Gastroesophageal sphincter (tissue), 4 donors: ENCODE measurements at regions not wholly inside any gene's neighbourhood (a gene's known extent, or its start where the extent isn't known, plus 50 kb on each side); places are given as distances from the start of the nearest gene placed in this dataset.

Source experiments
- ATAC-seq: fragments of 150-250 bp; one replicate; pipeline ENCODE4 v1.9.1; 2016; ENCODE audit warnings: mild to moderate bottlenecking, moderate library complexity
- H3K27ac ChIP-seq, 4 donors: fragments of 200-600 bp; sonication (generic) in 3 of 4; 1 replicate in 3 of 4; 2 replicates in 1 of 4; pipeline ENCODE4 v1.5.1; 2016 to 2019
- H3K27me3 ChIP-seq: fragments of 200-600 bp; sonication (generic); one replicate; pipeline ENCODE4 v1.5.1; 2019
- H3K36me3 ChIP-seq, 2 donors: fragments of 200-600 bp; sonication (generic); one replicate each; pipeline ENCODE4 v1.5.1; 2019; ENCODE audit warnings: control low read depth in 1 of 2
- H3K4me1 ChIP-seq, 3 donors: fragments of 200-600 bp; sonication (generic); 1 replicate in 2 of 3; 2 replicates in 1 of 3; pipeline ENCODE4 v1.5.1; 2016 to 2019; ENCODE audit warnings: control low read depth in 2 of 3
- H3K4me3 ChIP-seq, 2 donors: fragments of 200-600 bp; sonication (generic); one replicate each; pipeline ENCODE4 v1.5.1; 2019; ENCODE audit warnings: mild to moderate bottlenecking in 1 of 2, moderate library complexity in 1 of 2
- H3K9me3 ChIP-seq, 3 donors: fragments of 200-600 bp; sonication (generic); one replicate each; pipeline ENCODE4 v1.5.1; 2017 to 2019; ENCODE audit warnings: control low read depth in 2 of 3
- EP300 ChIP-seq: sonication (generic); formaldehyde crosslinking; IDR thresholded peaks from one replicate; pipeline ENCODE4 v1.6.1; 2017; ENCODE audit warnings: antibody characterized with exemption, mild to moderate bottlenecking
- POLR2A ChIP-seq, 2 donors: fragments of 450-650 bp; IDR thresholded peaks; one replicate each; pipeline ENCODE4 v1.6.1; 2017; ENCODE audit warnings: antibody characterized with exemption in 2 of 2, mild to moderate bottlenecking in 2 of 2, moderate library complexity in 1 of 2
- POLR2AphosphoS5 ChIP-seq: sonication (generic); formaldehyde crosslinking; IDR thresholded peaks from one replicate; pipeline ENCODE4 v1.6.1; 2017; ENCODE audit warnings: antibody characterized with exemption
- WGBS, 2 donors: methylation state at CpG; one replicate each; pipeline ENCODE4 v1.1.5; 2018; ENCODE audit warnings: low coverage in 1 of 2; 5-methylcytosine and 5-hydroxymethylcytosine counted together
- TF ChIP-seq, protein P1 (sequence below), 4 experiments: fragments of 200-600 bp in 2 of 4; fragments of 450-650 bp in 2 of 4; sonication (generic) in 1 of 4; IDR thresholded peaks; one replicate each; pipeline ENCODE4 v1.5.1; 2017 to 2019; ENCODE audit warnings: antibody characterized with exemption in 4 of 4, mild to moderate bottlenecking in 2 of 4, moderate library complexity in 2 of 4

DNA sequence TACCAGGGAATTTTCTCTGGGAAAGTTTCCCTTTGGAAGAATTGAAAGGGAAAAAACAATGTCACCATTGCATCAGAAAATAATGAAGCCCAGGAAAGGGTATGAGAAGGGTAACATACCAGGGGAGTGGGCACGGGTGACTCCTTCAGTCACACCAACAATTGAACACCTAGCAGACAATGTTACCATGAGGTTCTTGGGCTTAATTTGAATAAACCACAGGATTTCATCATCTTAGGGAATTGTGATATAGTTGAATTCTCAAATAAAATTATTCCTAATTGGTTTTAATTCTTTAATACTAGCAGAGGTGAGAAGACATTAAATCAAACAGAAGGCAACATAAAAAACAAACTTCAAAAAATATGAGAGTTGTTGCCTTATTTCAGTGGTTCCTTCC lies 73.7 kb upstream of the RREB1 start:
- H3K27ac ChIP-seq, result no peak overlapping the region
- H3K4me3 ChIP-seq, result no peak overlapping the region
- peaks cover 7% of the 10 kb centered on the region for H3K27me3 ChIP-seq
- no peaks in the 10 kb centered on the region for H3K36me3 ChIP-seq
- no peaks in the 10 kb centered on the region for H3K9me3 ChIP-seq
- WGBS, 2 donors, result 85% methylated on average over 1 of the region's 1 CpG; no CpG with 5 or more reads in 1 of the 2 donors
- H3K4me1 ChIP-seq, result no peaks in the 10 kb centered on the region
- ATAC-seq, result no peak
- TF ChIP-seq POLR2AphosphoS5 (no peak), EP300 (no peak), POLR2A (IDR thresholded peaks at IDR 0.05) (no peak)
- TF ChIP-seq, protein P1, sequence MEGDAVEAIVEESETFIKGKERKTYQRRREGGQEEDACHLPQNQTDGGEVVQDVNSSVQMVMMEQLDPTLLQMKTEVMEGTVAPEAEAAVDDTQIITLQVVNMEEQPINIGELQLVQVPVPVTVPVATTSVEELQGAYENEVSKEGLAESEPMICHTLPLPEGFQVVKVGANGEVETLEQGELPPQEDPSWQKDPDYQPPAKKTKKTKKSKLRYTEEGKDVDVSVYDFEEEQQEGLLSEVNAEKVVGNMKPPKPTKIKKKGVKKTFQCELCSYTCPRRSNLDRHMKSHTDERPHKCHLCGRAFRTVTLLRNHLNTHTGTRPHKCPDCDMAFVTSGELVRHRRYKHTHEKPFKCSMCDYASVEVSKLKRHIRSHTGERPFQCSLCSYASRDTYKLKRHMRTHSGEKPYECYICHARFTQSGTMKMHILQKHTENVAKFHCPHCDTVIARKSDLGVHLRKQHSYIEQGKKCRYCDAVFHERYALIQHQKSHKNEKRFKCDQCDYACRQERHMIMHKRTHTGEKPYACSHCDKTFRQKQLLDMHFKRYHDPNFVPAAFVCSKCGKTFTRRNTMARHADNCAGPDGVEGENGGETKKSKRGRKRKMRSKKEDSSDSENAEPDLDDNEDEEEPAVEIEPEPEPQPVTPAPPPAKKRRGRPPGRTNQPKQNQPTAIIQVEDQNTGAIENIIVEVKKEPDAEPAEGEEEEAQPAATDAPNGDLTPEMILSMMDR (IDR thresholded peaks at IDR 0.05), result no peak

DNA sequence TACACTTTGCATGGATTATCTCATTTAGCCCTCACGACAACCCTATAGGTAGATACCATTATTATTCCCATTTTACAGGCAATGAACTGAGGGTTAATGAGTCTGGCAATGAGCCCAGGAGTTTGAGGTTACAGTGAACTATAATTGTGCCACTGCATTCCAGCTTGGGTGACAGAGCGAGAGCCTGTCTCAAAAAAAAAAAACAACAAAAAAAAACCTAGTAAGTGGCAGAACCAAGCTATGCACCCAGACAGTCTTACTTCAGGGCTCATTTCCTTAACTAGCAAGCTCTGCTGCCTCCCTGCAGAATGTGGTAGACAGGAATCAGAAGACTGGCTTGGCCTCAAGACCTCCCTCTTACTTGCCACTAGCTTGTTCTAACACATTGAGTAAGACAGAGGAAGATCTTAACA lies 71.9 kb upstream of the RREB1 start:
- ATAC-seq, result no peak
- Histone ChIP-seq H3K27me3 (peaks cover 7% of the 10 kb centered on the region), H3K9me3 (no peaks in the 10 kb centered on the region), H3K27ac (no peak overlapping the region), H3K4me3 (no peak overlapping the region), H3K4me1 (no peaks in the 10 kb centered on the region), H3K36me3 (no peaks in the 10 kb centered on the region)
- TF ChIP-seq POLR2AphosphoS5 (no peak), EP300 (no peak), POLR2A (IDR thresholded peaks at IDR 0.05) (no peak)
- WGBS, 2 donors, result 77 to 90% methylated on average over 1 to 2 of the region's 2 CpGs

- Histone ChIP-seq H3K4me1 (no peaks in the 10 kb centered on the region), H3K4me3 (no peak overlapping the region), H3K27me3 (no peaks in the 10 kb centered on the region), H3K27ac (no peak overlapping the region), H3K36me3 (no peaks in the 10 kb centered on the region), H3K9me3 (no peaks in the 10 kb centered on the region)
- ATAC-seq, result no peak
- WGBS, 2 donors, result 44 to 94% methylated on average over 2 of the region's 3 CpGs
- TF ChIP-seq POLR2A (IDR thresholded peaks at IDR 0.05), result no peak
- TF ChIP-seq, protein P1 (IDR thresholded peaks at IDR 0.05), result no peak
These were observed 66.2 kb upstream of the RREB1 start for GRCh38 chr6:7041511-7042026.

GRCh38 chr6:7042056-7042653 lies 65.6 kb upstream of the RREB1 start:
- ATAC-seq, result no peak
- Histone ChIP-seq H3K27ac (no peak overlapping the region), H3K4me1 (no peaks in the 10 kb centered on the region)

DNA sequence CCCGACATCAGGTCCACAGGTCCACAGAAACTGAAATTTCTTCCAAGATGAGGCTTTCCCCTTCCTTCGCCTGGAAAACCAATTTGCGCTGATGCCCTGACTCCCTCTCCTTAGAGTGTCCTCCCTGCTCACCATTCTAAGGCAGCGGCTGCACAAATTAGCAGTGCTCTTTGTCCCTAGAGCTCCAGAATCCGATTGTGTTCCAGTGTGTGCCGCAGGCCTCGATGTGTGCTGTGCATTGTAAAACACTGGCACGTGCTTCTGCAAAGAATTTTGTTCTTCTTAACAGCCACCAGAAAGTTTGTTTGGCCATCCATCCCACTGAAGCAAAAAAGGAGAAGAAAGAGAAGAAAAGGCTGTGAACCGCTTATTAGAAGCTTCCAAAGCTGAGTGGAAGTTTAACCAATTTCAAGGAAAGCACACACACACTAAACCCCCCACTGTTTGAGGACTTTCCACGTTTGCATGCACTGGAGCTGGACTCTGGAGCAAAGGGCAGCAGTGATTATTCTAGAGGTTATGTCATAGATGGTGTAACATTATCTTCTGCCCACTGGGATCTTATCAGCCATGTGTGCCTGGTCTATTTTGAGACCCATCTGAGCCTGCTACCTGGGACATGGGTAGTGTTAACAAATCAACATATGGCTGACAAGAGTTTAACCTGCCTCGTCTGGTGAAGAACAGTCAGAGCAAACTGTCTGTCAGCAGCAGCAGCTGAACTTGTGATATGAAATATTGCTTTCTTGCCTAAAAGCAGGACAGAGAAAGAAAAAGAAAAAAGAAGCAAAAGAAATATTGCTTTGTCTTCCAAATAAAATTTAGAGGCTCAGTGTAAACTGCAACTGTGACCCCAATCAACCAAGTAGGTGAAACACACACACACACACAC lies 64.9 kb upstream of the RREB1 start:
- no peak overlapping the region for H3K27ac ChIP-seq
- no peak overlapping the region for H3K4me3 ChIP-seq
- no peaks in the 10 kb centered on the region for H3K36me3 ChIP-seq
- WGBS, 2 donors, result 72 to 91% methylated on average over 8 to 11 of the region's 11 CpGs
- no peak for TF ChIP-seq POLR2AphosphoS5
- TF ChIP-seq, protein P1 (IDR thresholded peaks at IDR 0.05), result no peak
- no peak for TF ChIP-seq EP300
- TF ChIP-seq POLR2A (IDR thresholded peaks at IDR 0.05), result no peak
- no peaks in the 10 kb centered on the region for H3K9me3 ChIP-seq
- H3K27me3 ChIP-seq, result no peaks in the 10 kb centered on the region
- no peak for ATAC-seq
- H3K4me1 ChIP-seq, result no peaks in the 10 kb centered on the region

More at GRCh38 chr6:7042056-7042653, 65.6 kb upstream of the RREB1 start:
- no peak overlapping the region for H3K4me3 ChIP-seq
- WGBS, 2 donors, result 68 to 69% methylated on average over 8 to 9 of the region's 12 CpGs
- TF ChIP-seq POLR2A (IDR thresholded peaks at IDR 0.05) (no peak), POLR2AphosphoS5 (no peak), EP300 (no peak)
- TF ChIP-seq, protein P1 (IDR thresholded peaks at IDR 0.05), result no peak
- H3K9me3 ChIP-seq, result no peaks in the 10 kb centered on the region
- no peaks in the 10 kb centered on the region for H3K27me3 ChIP-seq
- no peaks in the 10 kb centered on the region for H3K36me3 ChIP-seq
